GM18867 (cell line): ENCODE measurements at regions not wholly inside any gene's neighbourhood (a gene's known extent, or its start where the extent isn't known, plus 50 kb on each side); places are given as distances from the start of the nearest gene placed in this dataset.

ENCODE experiments used
- ATAC-seq: cut with Tn5 transposase; IDR thresholded peaks from one replicate; pipeline ENCODE4 v1.9.1; 2021; ENCODE audit warnings: mild to moderate bottlenecking, moderate library complexity; ENCODE audit not compliant: unreplicated experiment

GRCh38 chr5:149441986-149442385 lies 62.9 kb upstream of the IL17B start:
- ATAC-seq: no peak

DNA sequence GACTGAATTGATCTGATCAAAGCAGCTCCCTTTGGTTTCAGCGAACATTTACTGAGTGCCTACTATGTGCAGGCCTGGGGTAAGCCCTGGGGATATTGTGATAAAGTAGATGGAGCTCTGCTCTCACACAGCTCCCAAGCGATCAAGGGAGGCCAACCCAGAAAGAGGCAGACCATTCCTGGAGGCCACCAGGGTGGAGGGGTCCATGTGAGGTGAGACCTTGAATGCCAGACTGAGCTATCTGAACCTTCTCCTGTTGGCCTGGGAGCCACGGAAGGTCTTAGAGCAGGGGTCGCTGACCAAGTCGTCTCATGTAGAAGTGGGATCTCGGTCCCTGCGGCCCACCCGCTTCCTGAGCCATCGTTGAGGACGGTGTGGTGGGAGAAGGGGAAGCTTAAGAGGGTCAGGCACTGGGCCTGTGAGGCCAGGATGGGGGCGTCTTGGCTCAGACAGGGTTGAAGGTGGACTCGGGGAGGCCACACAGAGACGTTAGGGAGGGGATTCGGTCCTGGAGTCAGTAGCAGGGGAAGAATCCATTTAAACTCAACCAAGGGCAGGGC lies 62.2 kb upstream of the IL17B start:
- no peak for ATAC-seq

DNA sequence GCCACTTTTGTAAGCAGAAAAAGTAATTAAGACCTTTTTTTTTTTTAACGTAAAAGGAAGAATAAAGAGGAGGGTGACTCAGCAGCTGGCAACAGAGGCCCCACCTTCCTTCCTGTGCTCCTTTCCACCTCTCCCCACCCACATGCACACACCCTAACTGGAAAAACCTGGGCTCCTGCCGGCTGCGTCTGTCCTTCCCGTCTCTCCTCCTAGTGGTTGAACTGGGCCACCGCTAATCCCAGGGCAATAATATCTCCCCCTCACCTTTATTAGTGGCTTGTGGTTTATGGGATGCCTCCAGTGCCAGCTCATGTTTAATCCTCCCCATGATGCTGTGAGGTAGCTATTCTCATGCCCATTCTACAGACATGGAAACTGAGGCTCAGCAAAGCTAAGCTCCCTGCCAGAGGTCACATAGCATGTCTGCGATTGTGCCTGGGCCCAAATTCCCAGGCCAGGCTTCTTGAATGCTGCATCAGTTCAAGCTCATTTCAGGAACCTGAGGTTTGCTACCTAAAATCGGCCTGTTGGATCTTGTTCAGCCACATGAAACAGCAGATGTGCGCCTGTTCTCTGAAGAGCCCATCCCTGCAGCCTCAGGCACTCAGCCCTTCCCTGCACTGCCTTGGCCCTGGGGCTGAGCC lies 60.9 kb upstream of the IL17B start:
- no peak for ATAC-seq

DNA sequence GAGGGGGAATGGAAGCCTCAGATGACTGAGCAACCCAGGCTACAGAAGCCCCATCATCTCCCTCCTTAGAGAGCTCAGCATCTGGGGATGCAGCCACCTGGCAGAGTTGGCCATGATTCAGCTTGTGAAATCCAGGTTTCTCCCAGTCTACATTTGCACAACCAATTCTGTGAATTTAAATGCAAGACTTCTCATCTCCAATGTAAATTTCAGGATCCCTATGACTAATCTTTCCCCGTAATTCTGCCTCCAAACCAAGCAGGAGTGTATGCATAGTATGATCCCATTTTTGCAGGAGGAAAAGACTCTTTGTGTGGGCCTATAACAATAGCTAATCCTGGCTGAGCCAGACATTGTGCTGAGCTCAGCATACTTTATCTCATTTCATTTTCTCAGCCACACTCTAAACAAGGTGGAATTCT lies 59.6 kb upstream of the IL17B start:
- ATAC-seq: no peak

DNA sequence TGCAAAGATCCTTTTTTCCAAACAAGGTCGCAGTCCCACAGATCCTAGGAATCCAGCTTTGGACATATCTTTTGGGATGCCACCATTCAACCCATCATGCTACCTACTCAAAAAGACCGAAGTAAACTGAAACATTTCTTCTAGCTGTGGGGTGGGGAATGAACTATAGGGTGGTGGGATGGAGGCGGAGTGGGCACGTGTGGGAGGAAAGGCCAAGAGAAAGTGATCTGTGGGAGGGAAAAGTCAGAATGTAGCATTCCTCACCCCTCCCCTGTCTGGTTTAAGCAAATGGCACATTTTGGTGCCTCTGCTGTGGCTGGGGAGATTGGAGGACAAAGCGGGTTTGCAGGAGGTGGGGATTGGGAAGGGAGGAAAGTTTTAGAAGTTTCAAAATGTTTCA lies 59.2 kb upstream of the IL17B start:
- no peak for ATAC-seq

DNA sequence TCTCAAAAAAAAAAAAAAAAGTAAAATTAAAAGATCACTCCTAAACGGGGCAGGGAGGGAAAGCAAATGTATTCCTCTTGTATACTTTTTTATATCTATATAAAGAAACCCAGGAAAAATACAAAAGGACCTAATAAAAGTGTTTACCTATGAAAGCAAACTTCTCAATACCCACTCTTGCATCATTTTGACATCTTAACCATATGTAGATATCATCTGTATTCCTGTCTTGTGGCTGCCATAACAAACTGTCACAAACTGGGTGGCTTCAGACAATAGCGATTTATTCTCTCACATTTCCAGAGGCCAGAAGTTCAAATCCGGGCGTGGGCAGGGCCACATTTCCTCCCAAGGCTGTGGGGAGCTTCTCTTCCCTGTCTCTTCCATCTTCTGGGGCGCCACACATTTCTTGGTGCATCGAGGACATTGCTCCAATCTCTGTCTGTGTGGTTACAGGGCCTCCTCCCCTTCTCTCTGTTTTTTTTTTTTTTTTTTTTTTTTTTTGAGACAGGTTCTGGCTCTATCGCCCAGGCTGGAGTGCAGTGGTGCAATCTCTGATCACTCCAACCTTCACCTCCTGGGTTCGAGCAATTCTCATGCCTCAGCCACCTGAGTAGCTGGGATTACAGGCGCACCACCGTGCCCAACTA lies 58.4 kb upstream of the IL17B start:
- ATAC-seq: no peak

GRCh38 chr5:149435660-149436059 lies 56.6 kb upstream of the IL17B start:
- no peak for ATAC-seq

- ATAC-seq: no peak
Measured at GRCh38 chr5:149435015-149435376, 55.9 kb upstream of the IL17B start.

DNA sequence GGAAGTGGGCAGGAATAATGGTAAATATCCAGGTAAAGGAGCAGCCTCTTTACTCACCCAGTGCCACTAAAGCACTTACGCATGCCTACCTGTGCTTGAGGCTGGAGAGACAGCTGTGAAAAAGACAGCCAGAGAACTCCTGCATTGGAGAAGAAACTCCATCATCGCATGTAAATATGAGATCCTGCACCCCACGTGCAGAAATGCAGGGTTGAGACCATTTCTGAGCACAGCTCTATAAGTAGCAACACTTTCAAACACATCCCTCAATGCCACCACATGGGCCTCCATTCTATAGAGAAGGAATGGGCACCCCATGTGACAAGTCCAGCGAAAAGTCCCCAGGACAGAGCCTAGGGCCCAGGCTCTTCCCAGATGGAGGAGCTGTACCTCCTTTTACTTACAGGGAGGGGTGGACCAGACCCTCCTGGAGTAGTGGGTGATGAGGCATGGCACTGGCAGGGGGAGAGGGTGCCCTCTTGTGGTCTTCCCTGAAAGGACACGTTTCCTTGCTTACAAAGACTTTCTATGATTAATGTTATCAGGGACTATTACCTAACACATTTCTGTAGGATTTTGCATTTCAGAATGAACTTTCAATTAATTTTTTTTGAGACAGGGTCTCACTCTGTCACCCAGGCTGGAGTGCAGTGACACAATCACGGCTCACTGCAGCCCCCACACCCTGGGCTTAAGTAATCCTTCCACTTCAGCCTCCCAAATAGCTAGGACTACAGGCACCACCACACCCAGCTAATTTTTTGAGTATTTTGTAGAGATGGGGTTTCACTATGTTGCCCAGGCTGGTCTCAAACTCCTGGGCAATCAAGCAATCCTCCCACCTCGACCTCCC lies 55.3 kb upstream of the IL17B start:
- peak; percentile 43 for ATAC-seq

DNA sequence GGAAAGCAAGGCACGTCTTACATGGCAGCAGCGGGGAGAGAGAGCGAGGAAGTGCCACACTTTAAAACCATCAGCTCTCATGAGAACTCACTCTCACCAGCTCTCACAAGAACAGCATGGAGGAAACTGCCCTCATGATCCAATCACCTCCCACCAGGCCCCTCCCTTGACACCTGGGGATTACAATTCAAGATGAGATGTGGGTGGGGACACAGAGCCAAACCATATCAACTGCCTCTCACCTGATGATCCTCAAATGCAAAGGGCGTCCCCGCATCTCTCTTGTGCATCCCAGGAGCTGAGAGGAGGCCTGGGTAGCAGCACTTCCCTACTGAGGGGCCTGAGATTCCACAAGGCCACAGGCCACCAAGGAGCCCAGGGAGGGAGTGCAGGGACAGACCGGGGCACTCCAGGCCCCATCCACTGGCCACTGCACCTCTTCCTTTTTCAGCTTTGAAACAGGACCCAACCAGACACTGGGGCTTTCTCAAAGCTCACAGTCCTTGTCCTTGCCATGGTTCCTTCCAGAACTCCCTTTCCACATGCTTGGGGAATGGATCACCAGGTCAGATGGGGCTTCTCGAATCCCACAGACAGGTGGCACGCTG lies 54.5 kb upstream of the IL17B start:
- no peak for ATAC-seq

DNA sequence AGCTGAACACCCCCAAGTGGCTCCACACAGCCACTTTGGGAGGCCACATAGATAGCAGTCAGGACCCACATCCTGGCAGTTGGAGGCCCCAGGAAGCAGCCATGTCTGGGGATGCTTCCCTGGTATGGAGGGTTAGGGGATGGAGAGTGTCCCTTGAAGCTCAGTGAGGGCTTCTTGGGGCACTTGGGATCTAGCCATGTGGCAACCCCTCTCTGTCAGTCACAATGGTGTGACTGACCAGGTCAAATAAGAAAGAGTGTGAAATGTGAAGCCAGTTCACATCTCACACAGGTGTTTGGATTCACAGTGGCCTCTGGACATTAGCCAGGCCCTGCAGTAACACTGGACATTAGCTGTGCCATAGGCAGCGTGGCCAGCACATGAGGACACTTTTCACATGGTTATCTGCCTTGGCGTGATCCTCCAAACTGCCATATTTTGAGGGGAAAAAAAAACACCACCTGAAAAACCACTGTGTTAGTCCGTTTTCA lies 53.9 kb upstream of the IL17B start:
- no peak for ATAC-seq

- ATAC-seq: no peak
Measured at GRCh38 chr5:149432376-149432775, 53.3 kb upstream of the IL17B start.

GRCh38 chr5:149429839-149430721 lies 51.0 kb upstream of the IL17B start:
- ATAC-seq: no peak
